ENCODE measurements at regions not wholly inside any gene's neighbourhood (a gene's known extent, or its start where the extent isn't known, plus 50 kb on each side); places are given as distances from the start of the nearest gene placed in this dataset.
"Not testable (repeated sequence)": the region's sequence is repeated elsewhere in the genome, so short reads cannot be mapped to it uniquely, and the experiment has no call there.

DNA sequence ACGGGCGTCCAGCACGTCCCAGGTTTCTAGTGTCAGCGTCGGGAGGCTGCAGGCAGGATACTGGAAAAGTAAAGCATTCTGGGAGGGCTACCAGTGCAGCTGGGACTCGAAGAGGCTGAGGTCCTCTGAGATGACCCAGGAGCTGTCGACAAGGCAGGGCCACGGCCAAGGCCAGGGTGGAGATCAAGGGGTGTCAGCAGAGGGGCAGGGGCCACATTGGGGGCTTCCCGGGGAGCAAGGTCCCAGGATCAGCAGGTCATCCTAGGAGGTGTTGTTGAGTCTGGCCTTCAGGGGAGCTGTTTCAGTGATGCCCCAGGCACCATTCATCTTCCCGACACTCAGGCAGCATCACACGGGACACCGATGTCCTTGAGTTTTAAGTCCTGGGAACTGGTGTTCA lies 377.8 kb upstream of the SFSWAP start:
- Mint-ChIP-seq H3K4me1 (no peaks in the 10 kb centered on the region), H3K27ac (peak overlapping the region in 1 of 7 donors; percentile 6), H3K9me3 (peaks cover 0 to 2% (median 0%) of the 10 kb centered on the region in 8 donors), H3K4me3 (no peak overlapping the region), H3K36me3 (no peaks in the 10 kb centered on the region), H3K27me3 (peaks cover 0 to 1% of the 10 kb centered on the region in 2 donors)
- ChIA-PET POLR2A (ENCODE audit: partially characterized antibody) (no interaction called here), CTCF (ENCODE audit: partially characterized antibody) (no interaction called here)
- H3K4me1 ChIP-seq (ENCODE audit: insufficient read depth, low read length), result no peaks in the 10 kb centered on the region
- no peaks in the 10 kb centered on the region for H3K27me3 ChIP-seq (ENCODE audit: insufficient read depth, low read length)
- H3K36me3 ChIP-seq (ENCODE audit: insufficient read depth, low read length), result no peaks in the 10 kb centered on the region
- no peak overlapping the region for H3K27ac ChIP-seq (ENCODE audit: low read depth, low read length)
- H3K4me3 ChIP-seq (ENCODE audit: low read length in 2 of 2), result no peak overlapping the region
- intact Hi-C loops (cut with micrococcal nuclease), result no loop called here
- no peak for DNase-seq
- no peaks in the 10 kb centered on the region for H3K9me3 ChIP-seq (ENCODE audit: control insufficient read depth in 1 of 2, low read length in 2 of 2)

DNA sequence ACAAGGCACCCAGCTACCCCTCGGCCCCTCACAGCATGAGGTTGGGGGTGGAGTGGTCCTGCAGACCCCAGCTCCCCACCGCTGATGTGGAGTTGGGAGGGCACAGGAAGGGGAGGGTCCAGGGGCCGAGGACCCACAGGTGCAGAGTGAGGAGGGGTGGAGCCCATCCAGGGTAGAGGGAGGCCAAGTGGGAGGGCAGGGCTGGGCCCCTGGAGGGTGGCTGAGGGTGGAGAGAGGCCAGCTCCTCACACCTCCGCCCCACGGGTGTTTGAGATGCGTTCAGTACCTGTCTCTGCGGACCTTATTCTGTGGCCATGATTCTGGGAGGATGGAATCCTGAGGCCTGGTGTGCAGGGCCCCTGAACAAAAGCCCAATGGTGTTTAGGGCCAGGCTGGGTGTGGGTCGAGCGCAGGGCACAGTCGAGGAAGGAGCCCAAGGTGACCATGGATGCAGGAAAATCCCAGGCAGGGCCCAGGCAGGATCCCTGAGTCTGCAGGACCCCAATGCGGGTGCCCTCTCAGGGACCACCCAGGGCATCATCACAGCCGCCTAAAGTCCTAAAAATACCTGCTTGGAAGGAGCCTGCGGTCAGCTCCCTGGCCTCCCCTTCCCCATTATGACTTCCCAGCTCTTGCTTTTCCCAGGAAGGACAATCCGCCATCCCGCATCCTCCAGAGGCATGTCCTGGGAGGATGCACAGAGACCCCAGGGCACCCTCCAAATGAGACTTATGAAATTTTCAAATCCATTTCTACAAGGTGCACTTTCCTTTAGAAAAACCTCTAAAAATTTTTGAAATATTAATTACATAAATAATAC lies 377.1 kb upstream of the SFSWAP start:
- DNase-seq, result no peak
- Mint-ChIP-seq H3K9me3 (peaks cover 0 to 2% (median 0%) of the 10 kb centered on the region in 8 donors), H3K4me3 (no peak overlapping the region), H3K27ac (no peak overlapping the region), H3K4me1 (no peaks in the 10 kb centered on the region), H3K27me3 (peaks cover 0 to 1% of the 10 kb centered on the region in 2 donors), H3K36me3 (no peaks in the 10 kb centered on the region)
- H3K27me3 ChIP-seq (ENCODE audit: insufficient read depth, low read length), result no peaks in the 10 kb centered on the region
- no peaks in the 10 kb centered on the region for H3K9me3 ChIP-seq (ENCODE audit: control insufficient read depth in 1 of 2, low read length in 2 of 2)
- H3K4me1 ChIP-seq (ENCODE audit: insufficient read depth, low read length), result no peaks in the 10 kb centered on the region
- H3K27ac ChIP-seq (ENCODE audit: low read depth, low read length), result no peak overlapping the region
- ChIA-PET CTCF (ENCODE audit: partially characterized antibody) (no interaction called here), POLR2A (ENCODE audit: partially characterized antibody) (interaction anchor here (0.6 kb wide), 1 partner anchor 657 kb away, joined by 3 read pairs; no protein-coding TSS in a partner anchor)
- intact Hi-C loops (cut with micrococcal nuclease), result no loop called here
- H3K36me3 ChIP-seq (ENCODE audit: insufficient read depth, low read length), result no peaks in the 10 kb centered on the region
- no peak overlapping the region for H3K4me3 ChIP-seq (ENCODE audit: low read length in 2 of 2)

DNA sequence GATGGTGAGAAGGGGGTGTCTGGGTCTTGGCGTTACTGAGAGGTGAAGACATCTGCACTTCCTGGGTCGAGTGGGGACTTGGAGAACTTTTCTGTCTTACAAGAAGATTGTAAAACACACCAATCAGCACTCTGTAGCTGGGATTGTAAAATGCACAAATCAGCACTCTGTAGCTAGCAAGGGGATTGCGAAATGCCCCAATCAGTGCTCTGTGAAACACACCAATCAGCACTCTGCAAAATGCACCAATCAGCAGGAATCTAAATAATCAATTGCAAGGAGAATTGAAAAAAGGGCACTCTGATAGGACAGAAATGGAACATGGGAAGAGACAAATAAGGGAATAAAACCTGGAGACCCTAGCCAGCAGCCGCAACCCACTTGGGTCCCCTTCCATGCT lies 376.1 kb upstream of the SFSWAP start:
- peaks cover 0 to under 1% of the 10 kb centered on the region in 2 donors for H3K27me3 Mint-ChIP-seq
- Histone ChIP-seq H3K9me3 (ENCODE audit: control insufficient read depth in 1 of 2, low read length in 2 of 2) (no peaks in the 10 kb centered on the region), H3K4me3 (ENCODE audit: low read length in 2 of 2) (no peak overlapping the region), H3K36me3 (ENCODE audit: insufficient read depth, low read length) (no peaks in the 10 kb centered on the region), H3K27me3 (ENCODE audit: insufficient read depth, low read length) (no peaks in the 10 kb centered on the region), H3K4me1 (ENCODE audit: insufficient read depth, low read length) (no peaks in the 10 kb centered on the region), H3K27ac (ENCODE audit: low read depth, low read length) (no peak overlapping the region)
- no peak for DNase-seq
- ChIA-PET CTCF (ENCODE audit: partially characterized antibody) (no interaction called here), POLR2A (ENCODE audit: partially characterized antibody) (no interaction called here)
- no peaks in the 10 kb centered on the region for H3K36me3 Mint-ChIP-seq
- peaks cover 0 to 2% (median 0%) of the 10 kb centered on the region in 8 donors for H3K9me3 Mint-ChIP-seq
- H3K27ac Mint-ChIP-seq, result no peak overlapping the region
- intact Hi-C loops (cut with micrococcal nuclease), result no loop called here
- H3K4me3 Mint-ChIP-seq, result no peak overlapping the region
- no peaks in the 10 kb centered on the region for H3K4me1 Mint-ChIP-seq

DNA sequence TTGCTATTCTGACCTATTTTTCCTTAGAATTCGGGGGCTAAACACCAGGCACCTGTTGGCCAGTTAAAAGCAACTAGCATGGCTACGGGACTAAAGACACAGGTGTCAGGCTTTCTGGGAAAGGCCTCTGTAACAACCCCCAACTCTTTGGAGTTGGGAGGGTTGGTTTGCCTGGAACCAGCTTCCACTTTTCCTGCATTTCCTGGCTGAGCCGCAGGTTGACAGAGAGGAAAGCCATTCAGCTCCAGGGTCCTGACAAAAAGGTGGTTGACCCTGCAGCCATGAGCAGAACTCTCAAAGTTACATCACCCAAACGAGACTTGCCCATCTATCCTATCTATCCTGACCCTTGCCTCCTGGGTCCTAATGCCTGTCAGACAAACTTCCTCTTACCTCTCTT lies 375.4 kb upstream of the SFSWAP start:
- Histone ChIP-seq H3K27ac (ENCODE audit: low read depth, low read length) (no peak overlapping the region), H3K9me3 (ENCODE audit: control insufficient read depth in 1 of 2, low read length in 2 of 2) (no peaks in the 10 kb centered on the region), H3K4me1 (ENCODE audit: insufficient read depth, low read length) (no peaks in the 10 kb centered on the region), H3K4me3 (ENCODE audit: low read length in 2 of 2) (no peak overlapping the region), H3K27me3 (ENCODE audit: insufficient read depth, low read length) (no peaks in the 10 kb centered on the region), H3K36me3 (ENCODE audit: insufficient read depth, low read length) (no peaks in the 10 kb centered on the region)
- no peak for DNase-seq
- no peaks in the 10 kb centered on the region for H3K4me1 Mint-ChIP-seq
- H3K27ac Mint-ChIP-seq, result no peak overlapping the region
- H3K27me3 Mint-ChIP-seq, result peaks cover 0 to 4% of the 10 kb centered on the region in 2 donors
- POLR2A ChIA-PET (ENCODE audit: partially characterized antibody), result no interaction called here
- H3K36me3 Mint-ChIP-seq, result no peaks in the 10 kb centered on the region
- no peak overlapping the region for H3K4me3 Mint-ChIP-seq
- intact Hi-C loops (cut with micrococcal nuclease), result no loop called here
- H3K9me3 Mint-ChIP-seq, result peaks cover 0 to 2% (median 0%) of the 10 kb centered on the region in 8 donors
- CTCF ChIA-PET (ENCODE audit: partially characterized antibody), result no interaction called here

DNA sequence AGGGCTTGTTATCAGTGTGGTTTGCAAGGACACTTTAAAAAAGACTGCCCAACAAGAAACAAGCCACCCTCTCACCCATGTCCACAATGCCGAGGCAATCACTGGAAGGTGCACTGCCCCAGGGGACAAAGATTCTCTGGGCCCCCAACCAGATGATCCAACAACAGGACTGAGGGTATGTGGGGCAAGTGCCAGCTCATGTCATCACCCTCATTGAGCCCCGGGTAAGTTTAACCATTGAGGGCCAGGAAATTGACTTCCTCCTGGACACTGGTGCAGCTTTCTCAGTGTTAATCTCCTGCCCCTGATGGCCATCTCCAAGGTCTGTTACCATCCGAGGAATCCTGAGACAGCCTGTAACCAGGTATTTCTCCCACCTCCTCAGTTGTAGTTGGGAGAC lies 373.0 kb upstream of the SFSWAP start:
- H3K36me3 ChIP-seq (ENCODE audit: insufficient read depth, low read length); H3K4me1 Mint-ChIP-seq; H3K9me3 Mint-ChIP-seq; H3K9me3 ChIP-seq (ENCODE audit: control insufficient read depth in 1 of 2, low read length in 2 of 2); DNase-seq; CTCF ChIA-PET (ENCODE audit: partially characterized antibody); H3K27ac Mint-ChIP-seq; H3K36me3 Mint-ChIP-seq; H3K4me1 ChIP-seq (ENCODE audit: insufficient read depth, low read length); H3K27ac ChIP-seq (ENCODE audit: low read depth, low read length); intact Hi-C loops (cut with micrococcal nuclease); H3K27me3 Mint-ChIP-seq; H3K4me3 ChIP-seq (ENCODE audit: low read length in 2 of 2); H3K27me3 ChIP-seq (ENCODE audit: insufficient read depth, low read length); POLR2A ChIA-PET (ENCODE audit: partially characterized antibody); H3K4me3 Mint-ChIP-seq: not testable (repeated sequence)

DNA sequence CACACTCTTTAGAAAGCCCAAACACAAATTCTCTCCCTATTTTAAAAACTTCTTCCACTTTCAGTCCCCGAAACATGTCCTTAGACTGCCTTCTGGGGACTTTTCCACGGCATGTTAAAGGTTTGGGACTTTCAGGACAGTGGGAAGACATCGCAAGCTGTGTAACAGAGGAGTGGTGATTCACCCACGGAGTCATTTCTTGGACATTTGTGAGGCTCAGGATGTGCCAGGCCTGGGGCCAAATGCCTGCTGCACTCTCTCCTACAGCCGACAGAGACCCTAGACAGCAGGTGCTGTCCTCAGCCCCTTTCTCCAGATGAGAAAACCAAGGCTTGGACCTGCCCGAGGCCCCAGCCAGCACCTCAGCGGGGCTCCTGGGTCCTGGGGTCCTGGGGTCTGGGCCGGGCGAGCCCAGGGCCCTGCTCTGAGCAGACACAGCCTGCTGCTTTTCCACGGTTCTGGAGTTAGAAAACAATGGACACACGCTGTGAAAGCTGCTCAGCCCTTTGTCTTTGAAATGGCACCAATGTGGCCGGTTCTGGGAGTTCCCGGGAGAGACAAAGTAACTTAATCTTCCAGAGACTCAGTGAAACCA lies 370.2 kb upstream of the SFSWAP start:
- ChIA-PET POLR2A (ENCODE audit: partially characterized antibody) (no interaction called here), CTCF (ENCODE audit: partially characterized antibody) (no interaction called here)
- no peaks in the 10 kb centered on the region for H3K4me1 ChIP-seq (ENCODE audit: insufficient read depth, low read length)
- Mint-ChIP-seq H3K27ac (no peak overlapping the region), H3K9me3 (peaks cover 0 to 2% (median 0%) of the 10 kb centered on the region in 8 donors), H3K36me3 (no peaks in the 10 kb centered on the region), H3K4me3 (no peak overlapping the region), H3K4me1 (no peaks in the 10 kb centered on the region), H3K27me3 (peaks cover 0 to 4% of the 10 kb centered on the region in 2 donors)
- intact Hi-C loops (cut with micrococcal nuclease), result no loop called here
- DNase-seq, result no peak
- H3K36me3 ChIP-seq (ENCODE audit: insufficient read depth, low read length), result no peaks in the 10 kb centered on the region
- H3K4me3 ChIP-seq (ENCODE audit: low read length in 2 of 2), result no peak overlapping the region
- H3K27me3 ChIP-seq (ENCODE audit: insufficient read depth, low read length), result no peaks in the 10 kb centered on the region
- H3K9me3 ChIP-seq (ENCODE audit: control insufficient read depth in 1 of 2, low read length in 2 of 2), result no peaks in the 10 kb centered on the region
- H3K27ac ChIP-seq (ENCODE audit: low read depth, low read length), result no peak overlapping the region

DNA sequence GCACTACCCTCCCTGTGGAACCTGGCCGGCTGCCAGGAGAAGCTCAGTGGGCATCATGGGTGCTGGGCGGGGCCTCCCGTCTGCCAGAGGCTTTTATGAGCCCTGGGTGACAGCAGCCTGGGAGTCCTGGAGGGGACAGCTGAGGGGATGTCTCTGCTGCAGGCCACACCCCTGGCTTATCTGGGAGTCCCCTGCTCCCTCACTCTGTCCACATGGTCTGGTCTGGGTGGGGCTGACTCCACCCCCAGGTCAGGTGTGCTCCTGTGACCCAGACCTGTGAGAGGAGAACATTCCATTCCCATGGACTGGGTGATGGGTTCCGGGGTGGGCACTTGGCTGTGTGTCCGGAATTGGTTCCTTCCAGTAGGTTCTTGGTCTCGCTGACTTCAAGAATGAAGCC lies 369.3 kb upstream of the SFSWAP start:
- CTCF ChIA-PET (ENCODE audit: partially characterized antibody); intact Hi-C loops (cut with micrococcal nuclease); H3K27ac ChIP-seq (ENCODE audit: low read depth, low read length); DNase-seq; H3K36me3 ChIP-seq (ENCODE audit: insufficient read depth, low read length); H3K4me3 Mint-ChIP-seq; H3K9me3 Mint-ChIP-seq; H3K4me3 ChIP-seq (ENCODE audit: low read length in 2 of 2); POLR2A ChIA-PET (ENCODE audit: partially characterized antibody); H3K36me3 Mint-ChIP-seq; H3K4me1 Mint-ChIP-seq; H3K4me1 ChIP-seq (ENCODE audit: insufficient read depth, low read length); H3K9me3 ChIP-seq (ENCODE audit: control insufficient read depth in 1 of 2, low read length in 2 of 2); H3K27me3 ChIP-seq (ENCODE audit: insufficient read depth, low read length); H3K27ac Mint-ChIP-seq; H3K27me3 Mint-ChIP-seq: not testable (repeated sequence)

All from CD4-positive, alpha-beta memory T cell (primary cell).